B cell (primary cell): ENCODE measurements at regions not wholly inside any gene's neighbourhood (a gene's known extent, or its start where the extent isn't known, plus 50 kb on each side); places are given as distances from the start of the nearest gene placed in this dataset.

Source experiments
- CTCF ChIP-seq: fragments of 200-600 bp; IDR thresholded peaks from one replicate; pipeline ENCODE4 v1.8.0; 2022; ENCODE audit warnings: antibody characterized with exemption, mild to moderate bottlenecking
- EZH2 ChIP-seq: IDR thresholded peaks from 2 replicates; pipeline ENCODE4 v1.6.1; 2012; ENCODE audit warnings: borderline replicate concordance, low read depth, mild to moderate bottlenecking, moderate library complexity, low read length; ENCODE audit not compliant: insufficient read depth, poor library complexity, severe bottlenecking

- no peak for TF ChIP-seq EZH2
- no peak for TF ChIP-seq CTCF
Measured at GRCh38 chr1:29864431-29865022, 628.2 kb downstream of the PTPRU start.
